ENCODE measurements at regions not wholly inside any gene's neighbourhood (a gene's known extent, or its start where the extent isn't known, plus 50 kb on each side); places are given as distances from the start of the nearest gene placed in this dataset.

- no peak for DNase-seq (ENCODE audit: low read depth in 2 of 2)
Measured at GRCh38 chr20:22226849-22227700, 357.3 kb downstream of the FOXA2 start.

DNA sequence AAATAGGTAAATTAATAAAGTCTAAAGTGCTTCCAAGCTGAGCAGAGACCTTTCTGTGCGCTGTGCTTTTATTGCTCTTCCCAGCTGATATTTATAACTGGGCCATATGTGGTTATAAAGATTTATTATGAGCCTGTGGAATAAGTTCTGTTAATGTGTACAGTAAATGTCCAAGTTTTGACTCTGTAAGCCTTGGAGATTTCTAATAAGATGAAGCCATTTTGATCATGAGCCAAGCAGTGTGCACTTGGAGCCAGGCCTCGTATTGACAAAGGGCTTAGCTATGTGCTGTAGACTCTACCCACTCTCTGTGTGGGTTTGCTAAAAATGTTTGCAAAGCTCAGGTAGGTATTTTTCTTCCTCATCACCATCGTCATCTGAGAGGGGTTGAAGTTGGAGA, 361.1 kb downstream of the FOXA2 start:
- no peak for DNase-seq (ENCODE audit: low read depth in 2 of 2)

DNA sequence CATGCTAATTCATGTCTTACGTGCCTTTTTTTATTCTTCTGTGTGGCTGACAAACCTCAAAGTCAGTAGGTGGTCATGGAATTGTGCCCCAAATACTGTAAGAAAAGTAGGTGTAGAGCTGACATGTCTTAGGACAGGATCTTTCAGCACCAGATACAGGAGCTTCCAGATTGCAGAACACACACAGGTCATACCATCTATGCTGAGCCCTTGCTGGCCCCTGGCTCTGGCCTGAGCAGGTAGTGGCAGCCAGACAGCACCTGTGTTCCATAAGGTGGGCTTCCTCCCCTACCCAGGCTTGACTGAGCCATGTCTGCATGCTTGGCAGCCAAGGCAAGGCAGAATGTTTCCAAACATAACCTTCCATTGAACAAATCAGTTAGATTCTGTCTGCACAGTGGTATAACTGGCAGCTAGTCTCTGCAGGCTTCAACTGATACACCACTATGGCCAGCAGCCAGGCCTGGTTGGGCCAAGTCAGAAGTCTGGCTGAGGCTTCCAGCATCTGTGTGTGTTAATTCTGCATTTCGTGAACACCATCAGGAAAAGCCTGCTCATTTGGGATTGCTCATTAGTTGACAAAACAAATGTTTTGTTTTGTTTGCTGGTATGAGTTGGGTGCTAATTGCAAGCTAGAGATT, 366.5 kb downstream of the FOXA2 start:
- DNase-seq (ENCODE audit: low read depth in 2 of 2) = no peak

GRCh38 chr20:22216984-22217383, 367.4 kb downstream of the FOXA2 start:
- no peak for DNase-seq (ENCODE audit: low read depth in 2 of 2)

GRCh38 chr20:22214296-22214695, 370.1 kb downstream of the FOXA2 start:
- no peak for DNase-seq (ENCODE audit: low read depth in 2 of 2)

DNA sequence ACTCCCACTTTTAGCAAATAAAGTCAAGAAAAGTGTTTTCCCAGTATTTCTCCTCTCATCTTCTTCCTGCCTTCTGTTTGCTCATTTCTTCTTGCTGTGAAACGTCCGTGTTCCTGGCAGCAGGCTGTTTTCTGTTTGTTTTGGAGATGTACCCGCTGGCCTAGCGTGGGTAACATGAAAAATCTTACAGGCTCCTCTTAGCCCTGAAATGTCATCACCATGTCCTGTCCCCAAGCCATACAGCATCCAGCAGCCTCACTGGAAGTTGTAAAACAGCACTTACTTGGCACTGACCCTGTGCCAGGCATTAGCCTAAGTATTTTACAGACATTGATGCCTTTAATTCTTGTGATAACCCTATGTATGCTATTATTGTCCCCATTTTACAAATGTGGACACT, 371.1 kb downstream of the FOXA2 start:
- no peak for DNase-seq (ENCODE audit: low read depth in 2 of 2)

GRCh38 chr20:22207280-22207679, 377.1 kb downstream of the FOXA2 start:
- DNase-seq (ENCODE audit: low read depth in 2 of 2) = no peak

GRCh38 chr20:22204801-22205200, 379.6 kb downstream of the FOXA2 start:
- no peak for DNase-seq (ENCODE audit: low read depth in 2 of 2)

- DNase-seq (ENCODE audit: low read depth in 2 of 2) = no peak
Measured at GRCh38 chr20:22182148-22182547, 402.2 kb downstream of the FOXA2 start.

- DNase-seq (ENCODE audit: low read depth in 2 of 2) = no peak
Measured at GRCh38 chr20:22180244-22180643, 404.1 kb downstream of the FOXA2 start.

GRCh38 chr20:22160101-22160652, 424.2 kb downstream of the FOXA2 start:
- DNase-seq (ENCODE audit: low read depth in 2 of 2) = no peak

GRCh38 chr20:22159276-22159675, 425.1 kb downstream of the FOXA2 start:
- DNase-seq (ENCODE audit: low read depth in 2 of 2) = no peak

GRCh38 chr20:22127587-22127986, 422.1 kb downstream of the PAX1 start:
- DNase-seq (ENCODE audit: low read depth in 2 of 2) = no peak

DNA sequence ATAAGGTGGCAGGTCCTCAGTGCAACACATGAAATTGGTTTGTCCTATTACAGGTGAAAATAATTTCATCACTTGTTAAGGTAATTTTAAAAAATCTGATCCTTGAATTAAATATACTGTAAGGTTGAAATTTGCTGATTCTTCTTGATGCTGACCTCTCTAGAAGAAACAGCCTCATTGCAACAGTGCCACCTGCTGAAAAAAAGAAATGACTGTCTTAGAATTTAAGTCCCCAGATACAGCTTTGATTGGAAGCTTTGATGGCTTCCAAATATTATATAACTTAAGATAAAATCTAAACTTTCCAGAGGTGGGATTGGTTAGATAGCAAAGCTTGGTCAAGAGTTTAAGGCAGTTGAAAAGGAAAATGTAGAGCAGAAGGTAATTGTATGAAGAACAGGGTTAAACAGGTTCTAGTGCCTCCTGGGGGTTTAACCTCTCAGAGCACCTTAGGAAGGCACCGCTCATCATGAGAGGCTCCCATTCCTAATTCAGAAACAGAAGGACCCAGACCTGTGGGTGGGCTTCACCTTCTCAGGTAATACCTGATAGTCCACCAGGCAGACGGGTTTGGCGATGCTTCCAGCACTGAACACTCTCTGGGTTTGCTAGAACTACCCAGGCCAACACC, 401.0 kb downstream of the PAX1 start:
- no peak for DNase-seq (ENCODE audit: low read depth in 2 of 2)

GRCh38 chr20:22101606-22102005, 396.1 kb downstream of the PAX1 start:
- DNase-seq (ENCODE audit: low read depth in 2 of 2) = no peak

GRCh38 chr20:22100686-22101085, 395.2 kb downstream of the PAX1 start:
- DNase-seq (ENCODE audit: low read depth in 2 of 2) = no peak

DNA sequence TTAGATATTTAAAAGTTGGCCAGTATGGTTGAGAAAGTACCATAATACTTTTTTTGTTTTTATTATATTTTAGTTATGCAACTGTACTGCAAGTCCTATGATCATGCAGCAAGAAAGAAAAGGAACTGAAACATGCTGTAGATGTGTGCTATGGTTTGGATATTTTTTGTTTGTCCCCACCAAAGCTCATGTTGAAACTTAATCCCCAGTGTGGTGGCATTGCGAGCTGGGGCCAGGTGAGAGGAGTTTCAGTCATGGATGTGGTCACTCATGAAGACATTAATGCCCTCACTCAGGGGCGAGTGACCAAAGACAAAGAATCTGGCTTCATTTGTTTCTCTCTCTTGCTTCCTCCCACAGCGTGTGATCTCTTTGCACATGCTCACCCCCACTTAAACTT, 393.9 kb downstream of the PAX1 start:
- DNase-seq (ENCODE audit: low read depth in 2 of 2) = no peak

DNA sequence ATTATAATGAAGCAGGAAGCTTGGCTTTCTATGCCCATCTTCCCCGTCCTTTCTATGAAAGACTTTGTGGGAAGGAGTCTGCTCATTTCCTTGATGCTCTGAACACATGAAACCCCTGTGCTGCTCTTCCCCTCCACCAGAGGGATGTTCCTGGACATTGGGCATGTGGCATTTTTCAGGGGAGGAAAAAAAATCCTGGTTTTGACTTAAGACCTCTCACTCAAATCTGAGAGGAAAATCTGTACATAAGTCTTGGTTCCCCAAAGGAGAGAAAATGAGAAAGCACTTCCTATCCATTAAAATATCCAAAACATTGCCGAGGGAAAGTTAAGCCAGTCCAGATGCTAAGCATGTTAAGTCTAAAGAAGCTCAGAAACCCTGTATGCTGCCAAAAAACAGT, 393.0 kb downstream of the PAX1 start:
- DNase-seq (ENCODE audit: low read depth in 2 of 2) = no peak

DNA sequence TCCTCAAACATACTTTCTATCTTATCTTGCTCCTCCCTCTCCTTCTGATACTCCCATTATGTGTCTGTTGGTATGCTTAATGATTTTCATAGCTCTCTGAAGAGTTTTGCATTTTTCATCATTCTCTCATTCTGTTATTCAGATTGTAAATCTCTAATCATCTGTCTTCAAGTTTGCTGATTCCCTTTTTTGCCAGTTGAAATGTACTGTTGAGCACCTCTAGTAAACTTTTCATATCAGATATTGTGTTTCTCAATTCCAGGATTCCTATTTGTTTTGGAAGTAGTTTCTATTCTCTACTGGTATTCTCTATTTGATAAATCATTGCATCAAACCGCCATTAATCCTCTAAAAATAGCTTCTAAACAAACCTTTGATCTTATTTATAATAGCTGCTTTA, 387.7 kb downstream of the PAX1 start:
- no peak for DNase-seq (ENCODE audit: low read depth in 2 of 2)

GRCh38 chr20:22088882-22089281, 383.4 kb downstream of the PAX1 start:
- no peak for DNase-seq (ENCODE audit: low read depth in 2 of 2)

- DNase-seq (ENCODE audit: low read depth in 2 of 2) = no peak
Measured at GRCh38 chr20:22080985-22081384, 375.5 kb downstream of the PAX1 start.

- no peak for DNase-seq (ENCODE audit: low read depth in 2 of 2)
Measured at GRCh38 chr20:22074635-22075034, 369.2 kb downstream of the PAX1 start.

- no peak for DNase-seq (ENCODE audit: low read depth in 2 of 2)
Measured at GRCh38 chr20:22071841-22072240, 366.4 kb downstream of the PAX1 start.

All from stimulated activated CD8-positive, alpha-beta memory T cell treated with anti-CD3 and anti-CD28 coated beads, Interleukin-7, amount 100 ng/mL, for 1 hour (primary cell).